Fibroblast of lung (primary cell): ENCODE measurements at regions not wholly inside any gene's neighbourhood (a gene's known extent, or its start where the extent isn't known, plus 50 kb on each side); places are given as distances from the start of the nearest gene placed in this dataset.

Source experiments
- CTCF ChIP-seq, 2 donors: IDR thresholded peaks in 1 of 2; conservative IDR thresholded peaks in 1 of 2; 1 replicate in 1 of 2; 2 replicates in 1 of 2; pipeline ENCODE4 v1.5.1; 2011 to 2012; ENCODE audit warnings: low read length in 2 of 2, control low read depth in 1 of 2, inconsistent platforms in 1 of 2, low read depth in 1 of 2, mild to moderate bottlenecking in 1 of 2
- EZH2 ChIP-seq: IDR thresholded peaks from 2 replicates; pipeline ENCODE4 v1.5.1; 2012; ENCODE audit warnings: low read length, control low read depth, mild to moderate bottlenecking; ENCODE audit errors: missing control alignments

DNA sequence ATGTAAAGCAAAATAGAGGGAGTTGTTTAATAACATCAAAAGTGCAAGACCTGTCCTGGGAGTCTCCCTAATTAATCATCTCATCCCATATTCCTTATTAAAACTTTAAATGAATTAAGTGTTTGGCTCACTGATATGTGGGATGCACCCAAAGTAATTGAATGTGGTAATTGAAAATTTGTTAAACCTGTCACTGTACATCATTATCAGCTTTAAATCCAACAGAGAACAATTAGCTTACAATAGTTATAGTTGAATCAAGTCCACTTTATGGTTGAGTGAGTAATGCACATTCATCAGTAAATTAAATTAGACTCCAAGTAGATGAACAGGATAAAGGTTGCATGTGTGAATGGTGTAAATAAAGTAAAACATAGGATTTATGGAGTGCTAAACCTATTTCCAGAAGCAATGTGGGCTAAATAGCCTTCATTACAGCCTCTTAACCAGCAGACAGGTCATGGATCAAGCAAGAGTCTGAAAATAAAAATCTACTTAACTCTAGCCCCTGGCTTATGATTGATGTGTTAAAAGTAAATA lies 608.2 kb upstream of the CCDC54 start:
- TF ChIP-seq CTCF (conservative IDR thresholded peaks at IDR 0.05 in 1 of 2, IDR thresholded peaks at IDR 0.05 in 1 of 2; ENCODE audit: low read depth in 1 of 2, low read length in 2 of 2) (no peak), EZH2 (no peak)
